Glutamatergic neuron (in vitro differentiated cells): ENCODE measurements at regions not wholly inside any gene's neighbourhood (a gene's known extent, or its start where the extent isn't known, plus 50 kb on each side); places are given as distances from the start of the nearest gene placed in this dataset.
A peak's percentile ranks its signal among the peaks of the same experiment; 100 is the strongest.

Source experiments
- DNase-seq: peaks from one replicate; pipeline ENCODE4 v3.0.0; 2022
- H3K27ac Mint-ChIP-seq: one replicate; pipeline ENCODE4 v1.8.0; 2020; ENCODE audit warnings: mild to moderate bottlenecking, mixed read lengths, inconsistent platforms; ENCODE audit not compliant: unreplicated experiment
- H3K27me3 Mint-ChIP-seq: one replicate; pipeline ENCODE4 v1.8.0; 2020; ENCODE audit warnings: mild to moderate bottlenecking, moderate library complexity, mixed read lengths, inconsistent platforms; ENCODE audit not compliant: unreplicated experiment
- H3K36me3 Mint-ChIP-seq: one replicate; pipeline ENCODE4 v1.8.0; 2020; ENCODE audit warnings: mild to moderate bottlenecking, mixed read lengths, inconsistent platforms; ENCODE audit not compliant: unreplicated experiment
- H3K4me1 Mint-ChIP-seq: one replicate; pipeline ENCODE4 v1.8.0; 2020; ENCODE audit warnings: mild to moderate bottlenecking, low read depth, mixed read lengths, inconsistent platforms; ENCODE audit not compliant: unreplicated experiment
- H3K4me3 Mint-ChIP-seq: one replicate; pipeline ENCODE4 v1.8.0; 2020; ENCODE audit warnings: mild to moderate bottlenecking, mixed read lengths, inconsistent platforms; ENCODE audit not compliant: unreplicated experiment
- H3K9me3 Mint-ChIP-seq: one replicate; pipeline ENCODE4 v1.8.0; 2020; ENCODE audit warnings: mild to moderate bottlenecking, moderate library complexity, mixed read lengths, inconsistent platforms; ENCODE audit not compliant: unreplicated experiment
- TF ChIP-seq, protein P1 (sequence below): fragments of 200-600 bp; sonication (generic); IDR thresholded peaks from one replicate; pipeline ENCODE4 v1.5.0; 2021; ENCODE audit not compliant: partially characterized antibody, unreplicated experiment

DNA sequence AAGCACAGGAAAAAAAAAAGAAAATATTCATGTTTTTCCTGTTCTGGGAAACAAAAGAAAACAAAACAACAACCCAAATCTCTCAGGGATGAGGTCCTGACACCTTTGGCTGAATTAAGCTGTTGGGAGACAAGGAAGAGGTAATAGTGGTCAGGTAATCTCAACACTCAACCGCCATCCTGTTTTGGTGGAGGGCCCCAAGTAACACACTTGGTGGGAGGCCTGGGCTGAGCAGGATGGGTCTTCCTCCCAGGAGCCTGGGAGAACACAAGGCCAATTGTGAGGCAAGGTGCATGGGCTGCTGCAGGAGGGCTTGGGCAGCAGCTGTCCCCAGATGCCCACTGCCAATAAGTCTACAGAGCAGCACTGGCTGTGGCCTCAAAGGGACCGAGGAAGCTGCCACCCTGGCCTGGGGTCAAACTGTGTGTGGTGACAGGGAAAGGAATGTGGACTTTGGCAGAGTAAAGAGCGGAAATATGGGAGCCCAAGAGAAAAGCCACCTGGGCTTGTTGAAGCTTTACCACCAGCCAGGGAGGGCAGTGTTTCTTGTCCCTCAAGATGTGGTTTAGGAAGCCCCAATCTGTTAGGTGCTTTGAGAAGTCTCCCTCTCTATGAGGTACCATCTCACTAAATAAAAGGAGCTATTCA is 93.5 kb upstream of the SLC25A13 start:
- Mint-ChIP-seq H3K9me3 (no peaks in the 10 kb centered on the region), H3K4me1 (peaks cover 1% of the 10 kb centered on the region), H3K36me3 (no peaks in the 10 kb centered on the region), H3K27me3 (no peaks in the 10 kb centered on the region), H3K27ac (no peak overlapping the region), H3K4me3 (no peak overlapping the region)
- TF ChIP-seq, protein P1, sequence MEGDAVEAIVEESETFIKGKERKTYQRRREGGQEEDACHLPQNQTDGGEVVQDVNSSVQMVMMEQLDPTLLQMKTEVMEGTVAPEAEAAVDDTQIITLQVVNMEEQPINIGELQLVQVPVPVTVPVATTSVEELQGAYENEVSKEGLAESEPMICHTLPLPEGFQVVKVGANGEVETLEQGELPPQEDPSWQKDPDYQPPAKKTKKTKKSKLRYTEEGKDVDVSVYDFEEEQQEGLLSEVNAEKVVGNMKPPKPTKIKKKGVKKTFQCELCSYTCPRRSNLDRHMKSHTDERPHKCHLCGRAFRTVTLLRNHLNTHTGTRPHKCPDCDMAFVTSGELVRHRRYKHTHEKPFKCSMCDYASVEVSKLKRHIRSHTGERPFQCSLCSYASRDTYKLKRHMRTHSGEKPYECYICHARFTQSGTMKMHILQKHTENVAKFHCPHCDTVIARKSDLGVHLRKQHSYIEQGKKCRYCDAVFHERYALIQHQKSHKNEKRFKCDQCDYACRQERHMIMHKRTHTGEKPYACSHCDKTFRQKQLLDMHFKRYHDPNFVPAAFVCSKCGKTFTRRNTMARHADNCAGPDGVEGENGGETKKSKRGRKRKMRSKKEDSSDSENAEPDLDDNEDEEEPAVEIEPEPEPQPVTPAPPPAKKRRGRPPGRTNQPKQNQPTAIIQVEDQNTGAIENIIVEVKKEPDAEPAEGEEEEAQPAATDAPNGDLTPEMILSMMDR = no peak
- no peak for DNase-seq

DNA sequence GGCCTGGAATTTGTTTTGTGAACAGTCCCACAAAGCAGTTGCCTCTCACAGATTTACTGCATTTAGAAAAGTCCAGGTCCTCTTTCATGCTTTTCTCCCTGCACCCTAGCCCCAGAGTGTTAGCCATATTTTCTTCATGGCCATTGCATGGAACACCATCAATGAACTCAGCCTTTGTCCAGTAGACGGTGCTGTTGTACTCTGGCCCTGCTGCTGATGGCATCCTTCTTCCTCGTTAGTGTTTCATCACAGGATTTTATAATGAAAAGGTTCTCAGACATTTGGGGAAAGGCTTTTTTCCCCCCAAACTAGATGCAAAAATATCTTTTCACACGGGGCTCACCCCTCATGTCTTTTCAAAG is 93.0 kb upstream of the SLC25A13 start:
- H3K27ac Mint-ChIP-seq = no peak overlapping the region
- DNase-seq = peak; percentile 52
- peaks cover 1% of the 10 kb centered on the region for H3K4me1 Mint-ChIP-seq
- H3K4me3 Mint-ChIP-seq = no peak overlapping the region
- H3K9me3 Mint-ChIP-seq = no peaks in the 10 kb centered on the region
- H3K27me3 Mint-ChIP-seq = no peaks in the 10 kb centered on the region
- H3K36me3 Mint-ChIP-seq = no peaks in the 10 kb centered on the region
- TF ChIP-seq, protein P1 = peak; percentile 67

DNA sequence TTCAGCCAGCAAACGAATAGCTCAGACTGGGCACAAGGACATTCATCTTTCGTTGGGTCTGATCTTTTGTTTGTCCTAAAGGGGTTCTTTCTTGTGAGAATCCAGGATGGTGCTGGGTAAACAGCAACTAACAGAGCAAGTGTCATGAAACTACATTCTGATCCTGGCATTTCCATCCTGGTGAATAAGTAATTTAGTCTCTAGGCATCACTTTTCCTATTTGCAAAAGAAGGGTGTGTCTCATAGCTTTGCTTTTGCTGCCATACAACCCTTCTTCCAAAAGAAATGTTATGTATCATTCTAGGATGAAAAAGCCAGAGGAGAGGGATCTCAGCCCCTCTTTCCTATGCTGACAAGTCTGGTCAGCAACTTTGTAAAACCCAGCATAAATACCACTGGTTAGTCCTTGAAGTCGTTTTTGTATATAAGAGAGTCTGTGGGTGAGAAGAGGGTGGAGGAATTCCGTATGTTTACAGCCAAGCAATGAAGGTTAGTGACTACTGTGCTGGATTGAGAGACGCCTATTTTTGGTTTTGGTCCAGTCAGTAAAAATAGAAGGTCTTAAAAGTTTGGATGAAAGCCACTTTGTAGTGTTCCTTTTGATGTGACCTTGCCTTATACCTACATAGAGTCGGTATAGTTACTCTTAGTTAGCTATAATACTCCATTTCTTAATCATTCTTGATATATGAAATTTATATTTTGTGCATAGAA is 88.4 kb upstream of the SLC25A13 start:
- peaks cover 1% of the 10 kb centered on the region for H3K4me1 Mint-ChIP-seq
- H3K9me3 Mint-ChIP-seq = no peaks in the 10 kb centered on the region
- H3K27ac Mint-ChIP-seq = no peak overlapping the region
- no peak for DNase-seq
- TF ChIP-seq, protein P1 = no peak
- H3K27me3 Mint-ChIP-seq = no peaks in the 10 kb centered on the region
- H3K36me3 Mint-ChIP-seq = no peaks in the 10 kb centered on the region
- no peak overlapping the region for H3K4me3 Mint-ChIP-seq

DNA sequence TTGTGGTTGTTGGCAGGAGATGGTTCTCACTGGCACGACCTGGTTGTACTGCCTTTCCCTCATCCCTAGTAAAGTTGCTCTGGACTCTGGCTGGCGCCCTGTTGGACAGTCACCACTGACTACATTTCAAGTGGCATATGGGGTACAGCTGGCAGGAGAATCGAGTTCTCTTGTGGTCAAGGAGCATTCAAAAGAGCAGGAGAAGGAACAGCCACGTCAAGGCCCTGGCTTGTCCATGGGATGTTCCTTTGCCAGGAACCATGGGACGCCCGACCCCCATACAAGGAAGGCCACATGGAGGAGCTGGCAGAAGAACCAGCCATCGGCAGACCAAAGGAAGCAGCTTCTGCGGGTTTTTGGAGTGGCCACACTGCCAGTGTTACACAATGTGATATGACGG is 87.0 kb upstream of the SLC25A13 start:
- Mint-ChIP-seq H3K4me1 (no peaks in the 10 kb centered on the region), H3K4me3 (no peak overlapping the region), H3K36me3 (no peaks in the 10 kb centered on the region), H3K9me3 (no peaks in the 10 kb centered on the region), H3K27me3 (no peaks in the 10 kb centered on the region), H3K27ac (no peak overlapping the region)
- TF ChIP-seq, protein P1 = no peak
- no peak for DNase-seq

DNA sequence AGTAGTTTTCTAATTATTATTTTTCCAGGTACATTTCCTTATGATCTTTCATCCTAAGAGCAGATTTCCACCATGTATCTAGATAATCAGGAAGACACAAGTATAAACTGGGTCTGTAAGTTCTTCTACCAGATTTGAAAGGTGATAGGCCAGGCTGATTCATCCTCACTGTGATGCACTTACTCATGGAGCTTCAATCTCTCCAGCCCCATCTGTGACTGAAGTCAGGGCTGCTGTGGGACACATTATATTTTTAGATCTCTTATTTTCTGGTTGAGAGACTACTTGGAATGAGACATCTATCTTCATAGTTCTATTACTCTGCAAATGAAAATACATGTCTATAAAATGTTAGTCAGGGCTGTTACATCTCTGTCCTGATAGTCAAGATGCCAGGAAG is 85.5 kb upstream of the SLC25A13 start:
- no peaks in the 10 kb centered on the region for H3K4me1 Mint-ChIP-seq
- no peaks in the 10 kb centered on the region for H3K36me3 Mint-ChIP-seq
- no peaks in the 10 kb centered on the region for H3K27me3 Mint-ChIP-seq
- DNase-seq = no peak
- no peak overlapping the region for H3K27ac Mint-ChIP-seq
- TF ChIP-seq, protein P1 = no peak
- H3K9me3 Mint-ChIP-seq = no peaks in the 10 kb centered on the region
- no peak overlapping the region for H3K4me3 Mint-ChIP-seq
